Upper lobe of left lung (tissue), 4 donors: ENCODE measurements at regions not wholly inside any gene's neighbourhood (a gene's known extent, or its start where the extent isn't known, plus 50 kb on each side); places are given as distances from the start of the nearest gene placed in this dataset.

Experiments used
- CTCF ChIP-seq, 6 experiments: fragments of 450-650 bp in 4 of 6; fragments of 200-600 bp in 2 of 6; sonication (generic) in 2 of 6; IDR thresholded peaks; one replicate each; pipeline ENCODE4 v1.5.1; 2016 to 2019; ENCODE audit warnings: antibody characterized with exemption in 6 of 6
- EP300 ChIP-seq, 4 donors: sonication (generic); formaldehyde crosslinking; IDR thresholded peaks; one replicate each; pipeline ENCODE4 v1.5.1; 2017; ENCODE audit warnings: antibody characterized with exemption in 4 of 4, control low read depth in 2 of 4
- POLR2A ChIP-seq, 4 donors: fragments of 450-650 bp; IDR thresholded peaks; one replicate each; pipeline ENCODE4 v1.5.1; 2016 to 2017; ENCODE audit warnings: antibody characterized with exemption in 4 of 4, mild to moderate bottlenecking in 2 of 4

- TF ChIP-seq CTCF (IDR thresholded peaks at IDR 0.05) (no peak), POLR2A (IDR thresholded peaks at IDR 0.05) (no peak), EP300 (IDR thresholded peaks at IDR 0.05) (no peak)
Observed at GRCh38 chr2:67684991-67685390, 287.9 kb downstream of the ETAA1 start.
